ENCODE measurements at regions not wholly inside any gene's neighbourhood (a gene's known extent, or its start where the extent isn't known, plus 50 kb on each side); places are given as distances from the start of the nearest gene placed in this dataset.

DNA sequence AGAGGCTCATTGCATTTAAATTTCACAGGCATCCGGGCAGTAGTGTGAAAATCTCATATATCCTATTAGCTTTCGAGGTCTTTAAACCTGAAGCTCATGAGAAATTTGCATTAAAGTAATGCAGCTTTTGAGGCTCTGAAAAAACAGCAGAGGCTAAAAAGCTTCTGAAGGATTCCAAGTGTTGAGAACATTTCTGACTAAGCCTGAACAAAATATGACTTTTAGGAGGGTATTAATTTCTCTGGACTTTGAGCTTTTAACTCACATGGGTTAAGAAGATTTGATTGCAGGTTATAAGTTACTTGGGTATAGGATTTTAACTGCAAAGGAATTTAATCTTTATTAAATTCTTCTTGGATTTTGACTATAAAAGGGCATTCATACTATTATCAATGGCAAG, 743.9 kb downstream of the TLE1 start:
- H3K27me3 Mint-ChIP-seq: no peaks in the 10 kb centered on the region
- no peaks in the 10 kb centered on the region for H3K9me3 Mint-ChIP-seq (ENCODE audit: low read depth)
- no peak overlapping the region for H3K27ac Mint-ChIP-seq
- H3K36me3 Mint-ChIP-seq: no peaks in the 10 kb centered on the region
- H3K4me1 Mint-ChIP-seq (ENCODE audit: low read depth): no peaks in the 10 kb centered on the region
- no peak overlapping the region for H3K4me3 Mint-ChIP-seq

GRCh38 chr9:80937645-80938044, 751.7 kb downstream of the TLE1 start:
- Mint-ChIP-seq H3K9me3 (ENCODE audit: low read depth) (no peaks in the 10 kb centered on the region), H3K36me3 (no peaks in the 10 kb centered on the region), H3K27me3 (no peaks in the 10 kb centered on the region), H3K27ac (no peak overlapping the region), H3K4me1 (ENCODE audit: low read depth) (no peaks in the 10 kb centered on the region), H3K4me3 (no peak overlapping the region)

GRCh38 chr9:80934095-80934494, 755.3 kb downstream of the TLE1 start:
- Mint-ChIP-seq H3K27ac (no peak overlapping the region), H3K36me3 (no peaks in the 10 kb centered on the region), H3K4me1 (ENCODE audit: low read depth) (no peaks in the 10 kb centered on the region), H3K9me3 (ENCODE audit: low read depth) (no peaks in the 10 kb centered on the region), H3K4me3 (no peak overlapping the region), H3K27me3 (no peaks in the 10 kb centered on the region)

DNA sequence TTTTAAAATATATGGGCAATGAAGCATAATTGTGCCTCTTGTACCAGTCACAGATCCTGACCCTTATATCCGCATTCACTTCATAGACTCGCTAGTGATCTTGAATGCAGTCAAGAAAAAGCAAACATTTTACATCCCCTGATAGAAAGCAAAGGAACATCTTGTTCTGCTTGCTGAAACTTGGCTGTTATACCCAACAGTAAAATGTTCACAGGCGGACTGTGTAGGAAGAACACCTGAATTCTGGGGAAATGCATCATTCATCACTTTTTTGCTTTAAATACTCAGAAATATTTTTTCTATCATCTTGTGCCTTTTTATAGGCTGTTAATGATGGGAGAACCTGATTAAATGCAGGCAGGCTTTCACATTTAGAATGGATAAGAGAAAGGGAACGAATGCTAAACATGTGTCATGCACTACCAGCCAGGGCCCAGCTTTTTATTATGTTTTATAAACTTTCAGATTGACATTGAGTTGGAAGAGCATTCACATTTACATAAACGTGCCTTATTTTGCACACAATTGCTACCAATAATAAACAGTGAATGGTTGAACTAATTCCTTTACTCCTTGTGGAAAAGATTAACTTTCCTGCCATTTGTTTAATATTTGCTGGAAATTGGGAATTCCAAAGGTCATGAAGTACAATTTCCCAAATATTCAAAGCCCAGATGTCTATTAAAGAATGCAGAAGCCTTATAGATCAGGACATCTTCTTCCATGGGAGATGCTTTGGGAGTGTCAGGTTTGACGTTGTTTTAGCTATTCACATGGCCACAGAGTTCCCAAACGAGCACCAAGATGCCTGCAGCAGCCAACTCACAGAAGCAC, 756.2 kb downstream of the TLE1 start:
- no peak overlapping the region for H3K4me3 Mint-ChIP-seq

DNA sequence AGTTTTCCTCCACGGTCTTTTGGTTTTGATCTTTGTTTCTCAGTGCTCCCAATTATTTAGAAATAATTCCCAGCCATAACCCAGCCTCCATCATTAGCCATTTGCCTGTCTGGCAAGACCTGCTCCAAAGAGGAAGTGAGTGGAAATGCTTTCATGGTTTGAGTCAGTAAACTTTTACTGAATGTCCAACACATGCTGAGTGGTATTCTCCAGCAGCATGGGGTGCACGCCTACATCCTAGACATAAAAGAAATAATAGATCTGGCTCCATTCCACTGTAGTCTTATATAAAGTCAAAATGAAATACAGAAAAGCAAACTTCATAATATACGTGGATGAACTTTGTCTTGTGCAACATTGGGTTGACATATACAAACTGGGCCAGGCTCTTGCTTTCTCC, 757.2 kb downstream of the TLE1 start:
- Mint-ChIP-seq H3K27ac (no peak overlapping the region), H3K27me3 (no peaks in the 10 kb centered on the region), H3K4me1 (ENCODE audit: low read depth) (no peaks in the 10 kb centered on the region), H3K9me3 (ENCODE audit: low read depth) (no peaks in the 10 kb centered on the region), H3K4me3 (no peak overlapping the region), H3K36me3 (no peaks in the 10 kb centered on the region)

More for the DNA sequence above, 756.2 kb downstream of the TLE1 start:
- no peak overlapping the region for H3K27ac Mint-ChIP-seq
- H3K9me3 Mint-ChIP-seq (ENCODE audit: low read depth): no peaks in the 10 kb centered on the region
- H3K36me3 Mint-ChIP-seq: no peaks in the 10 kb centered on the region
- H3K4me1 Mint-ChIP-seq (ENCODE audit: low read depth): no peaks in the 10 kb centered on the region
- H3K27me3 Mint-ChIP-seq: no peaks in the 10 kb centered on the region

DNA sequence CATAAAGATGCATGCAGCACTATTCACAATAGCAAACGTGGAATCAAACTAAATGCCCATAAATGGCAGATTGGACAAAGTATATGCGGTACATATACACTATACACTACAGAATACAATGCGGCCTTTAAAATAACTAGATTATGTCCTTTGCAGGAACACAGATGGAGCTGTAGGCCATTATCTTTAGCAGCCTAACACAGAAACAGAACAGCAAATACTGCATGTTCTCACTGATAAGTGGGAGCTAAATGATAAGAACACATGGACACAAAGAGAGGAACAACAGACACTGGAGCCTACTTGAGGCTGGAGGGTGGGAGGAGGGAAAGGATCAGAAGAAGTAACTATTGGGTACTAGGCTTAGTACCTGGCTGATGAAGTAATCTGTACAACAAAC, 758.2 kb downstream of the TLE1 start:
- Mint-ChIP-seq H3K27me3 (no peaks in the 10 kb centered on the region), H3K27ac (no peak overlapping the region), H3K4me3 (no peak overlapping the region), H3K4me1 (ENCODE audit: low read depth) (no peaks in the 10 kb centered on the region), H3K9me3 (ENCODE audit: low read depth) (no peaks in the 10 kb centered on the region), H3K36me3 (no peaks in the 10 kb centered on the region)

DNA sequence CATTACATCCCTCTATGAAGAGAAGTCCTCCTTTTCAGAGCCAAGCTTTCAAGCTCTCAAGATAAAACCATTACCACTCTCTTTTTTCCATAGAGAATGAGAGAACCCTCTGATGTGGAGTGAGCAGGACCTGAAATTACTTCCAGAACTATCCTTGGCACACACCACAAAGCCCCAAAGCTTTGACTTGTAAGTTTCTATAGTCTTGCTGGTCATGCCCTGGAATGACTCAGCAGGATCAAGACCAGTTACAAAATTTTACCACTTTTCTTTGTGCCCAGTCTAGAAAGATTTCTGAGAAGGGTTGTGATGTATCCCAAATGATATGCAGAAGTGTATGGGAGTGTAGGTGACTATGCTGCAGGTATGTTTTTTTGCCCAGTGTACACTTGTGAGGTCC, 760.6 kb downstream of the TLE1 start:
- Mint-ChIP-seq H3K9me3 (ENCODE audit: low read depth) (no peaks in the 10 kb centered on the region), H3K27me3 (no peaks in the 10 kb centered on the region), H3K4me1 (ENCODE audit: low read depth) (no peaks in the 10 kb centered on the region), H3K36me3 (no peaks in the 10 kb centered on the region), H3K27ac (no peak overlapping the region), H3K4me3 (no peak overlapping the region)

DNA sequence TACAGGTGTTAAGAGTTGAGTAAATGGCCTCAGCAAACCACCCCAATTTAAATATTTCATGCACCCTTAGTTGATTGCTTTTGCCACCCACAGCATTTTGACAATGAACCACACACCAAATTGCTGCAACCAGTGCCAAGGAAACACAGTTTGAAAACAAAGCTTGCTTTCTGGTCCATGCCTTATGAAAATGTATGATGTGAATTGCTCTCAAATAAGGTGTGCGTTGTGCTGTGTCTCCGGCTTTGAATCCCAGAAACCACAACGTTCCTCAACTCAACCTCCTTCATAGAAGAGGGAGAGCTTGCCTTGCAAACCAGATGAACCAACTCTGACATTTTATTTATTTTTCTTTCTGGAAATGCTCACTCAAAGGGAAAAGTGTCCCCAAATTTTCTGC, 762.7 kb downstream of the TLE1 start:
- H3K27me3 Mint-ChIP-seq: no peaks in the 10 kb centered on the region
- H3K9me3 Mint-ChIP-seq (ENCODE audit: low read depth): no peaks in the 10 kb centered on the region
- H3K27ac Mint-ChIP-seq: no peak overlapping the region
- H3K4me3 Mint-ChIP-seq: no peak overlapping the region
- H3K4me1 Mint-ChIP-seq (ENCODE audit: low read depth): no peaks in the 10 kb centered on the region
- H3K36me3 Mint-ChIP-seq: no peaks in the 10 kb centered on the region

GRCh38 chr9:80922544-80922943, 766.8 kb downstream of the TLE1 start:
- Mint-ChIP-seq H3K36me3 (no peaks in the 10 kb centered on the region), H3K4me1 (ENCODE audit: low read depth) (no peaks in the 10 kb centered on the region), H3K9me3 (ENCODE audit: low read depth) (no peaks in the 10 kb centered on the region), H3K4me3 (no peak overlapping the region), H3K27me3 (no peaks in the 10 kb centered on the region), H3K27ac (no peak overlapping the region)

- H3K27me3 Mint-ChIP-seq: no peaks in the 10 kb centered on the region
- H3K4me3 Mint-ChIP-seq: no peak overlapping the region
- H3K36me3 Mint-ChIP-seq: no peaks in the 10 kb centered on the region
- H3K9me3 Mint-ChIP-seq (ENCODE audit: low read depth): peaks cover 5% of the 10 kb centered on the region
- H3K4me1 Mint-ChIP-seq (ENCODE audit: low read depth): no peaks in the 10 kb centered on the region
- no peak overlapping the region for H3K27ac Mint-ChIP-seq
Observed at GRCh38 chr9:80906728-80907127, 782.6 kb downstream of the TLE1 start.

GRCh38 chr9:80899208-80899607, 790.1 kb downstream of the TLE1 start:
- H3K4me3 Mint-ChIP-seq: no peak overlapping the region
- H3K27ac Mint-ChIP-seq: no peak overlapping the region
- no peaks in the 10 kb centered on the region for H3K27me3 Mint-ChIP-seq
- H3K36me3 Mint-ChIP-seq: no peaks in the 10 kb centered on the region
- peaks cover 5% of the 10 kb centered on the region for H3K9me3 Mint-ChIP-seq (ENCODE audit: low read depth)
- H3K4me1 Mint-ChIP-seq (ENCODE audit: low read depth): no peaks in the 10 kb centered on the region

GRCh38 chr9:80893190-80893589, 796.2 kb downstream of the TLE1 start:
- H3K27ac Mint-ChIP-seq: no peak overlapping the region
- no peaks in the 10 kb centered on the region for H3K4me1 Mint-ChIP-seq (ENCODE audit: low read depth)
- H3K27me3 Mint-ChIP-seq: no peaks in the 10 kb centered on the region
- no peak overlapping the region for H3K4me3 Mint-ChIP-seq
- no peaks in the 10 kb centered on the region for H3K36me3 Mint-ChIP-seq
- H3K9me3 Mint-ChIP-seq (ENCODE audit: low read depth): no peaks in the 10 kb centered on the region

GRCh38 chr9:80892703-80893102, 796.6 kb downstream of the TLE1 start:
- H3K27ac Mint-ChIP-seq: no peak overlapping the region
- no peaks in the 10 kb centered on the region for H3K4me1 Mint-ChIP-seq (ENCODE audit: low read depth)
- H3K27me3 Mint-ChIP-seq: no peaks in the 10 kb centered on the region
- no peaks in the 10 kb centered on the region for H3K36me3 Mint-ChIP-seq
- no peaks in the 10 kb centered on the region for H3K9me3 Mint-ChIP-seq (ENCODE audit: low read depth)
- no peak overlapping the region for H3K4me3 Mint-ChIP-seq

GRCh38 chr9:80890124-80890523, 799.2 kb downstream of the TLE1 start:
- Mint-ChIP-seq H3K4me3 (no peak overlapping the region), H3K36me3 (no peaks in the 10 kb centered on the region), H3K27me3 (no peaks in the 10 kb centered on the region), H3K9me3 (ENCODE audit: low read depth) (no peaks in the 10 kb centered on the region), H3K4me1 (ENCODE audit: low read depth) (no peaks in the 10 kb centered on the region), H3K27ac (no peak overlapping the region)

DNA sequence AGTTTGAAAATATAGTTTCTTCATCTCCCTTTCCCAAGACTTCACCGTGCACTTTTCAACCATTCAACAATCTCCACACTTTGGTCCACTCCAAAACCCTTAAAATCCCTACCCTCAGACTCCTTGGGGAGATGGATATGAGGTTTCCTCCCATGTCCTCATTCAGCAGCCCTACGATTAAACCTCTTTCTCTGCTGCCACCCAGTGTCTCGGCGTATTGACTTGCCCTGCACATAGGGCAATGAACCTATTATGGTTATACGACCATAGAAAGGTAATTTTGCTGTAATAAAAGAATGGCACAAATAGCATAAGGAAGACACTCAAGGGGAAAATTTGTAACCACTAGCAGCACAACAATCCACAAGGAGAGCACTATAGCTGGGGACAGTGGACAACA, 803.5 kb downstream of the TLE1 start:
- Mint-ChIP-seq H3K9me3 (ENCODE audit: low read depth) (no peaks in the 10 kb centered on the region), H3K27me3 (peaks cover 1% of the 10 kb centered on the region), H3K36me3 (no peaks in the 10 kb centered on the region), H3K4me1 (ENCODE audit: low read depth) (no peaks in the 10 kb centered on the region), H3K4me3 (no peak overlapping the region), H3K27ac (no peak overlapping the region)
